Psoas muscle (tissue), 7 donors: ENCODE measurements at regions not wholly inside any gene's neighbourhood (a gene's known extent, or its start where the extent isn't known, plus 50 kb on each side); places are given as distances from the start of the nearest gene placed in this dataset.

Experiments used
- ATAC-seq, 4 donors: fragments of 200-7000 bp; cut with Tn5 transposase; one replicate each; pipeline ENCODE4 v1.9.1; 2020; ENCODE audit warnings: moderate library complexity in 3 of 4, mild to moderate bottlenecking in 2 of 4
- DNase-seq, 2 donors: peaks; one replicate each; pipeline ENCODE4 v3.0.0-alpha.2; 2020
- H3K27ac ChIP-seq: fragments of 200-600 bp; one replicate; pipeline ENCODE4 v1.8.0; 2022
- H3K27me3 ChIP-seq, 3 donors: fragments of 200-600 bp in 1 of 3; one replicate each; pipeline versions ENCODE4 v1.6.1 to v1.8.0; 2013 to 2022; ENCODE audit warnings: low read length in 2 of 3, mild to moderate bottlenecking in 2 of 3, moderate library complexity in 1 of 3; ENCODE audit not compliant: insufficient read depth in 3 of 3
- H3K36me3 ChIP-seq, 2 donors: fragments of 200-600 bp in 1 of 2; one replicate each; pipeline versions ENCODE4 v1.6.1 to v1.8.0; 2013 to 2022; ENCODE audit warnings: low read depth in 1 of 2, mild to moderate bottlenecking in 1 of 2, moderate library complexity in 1 of 2; ENCODE audit not compliant: insufficient read depth in 1 of 2
- H3K4me1 ChIP-seq: fragments of 200-600 bp; one replicate; pipeline ENCODE4 v1.8.0; 2022
- H3K4me3 ChIP-seq: fragments of 200-600 bp; one replicate; pipeline ENCODE4 v1.8.0; 2022; ENCODE audit warnings: mild to moderate bottlenecking
- H3K9me3 ChIP-seq: fragments of 200-600 bp; one replicate; pipeline ENCODE4 v1.8.0; 2022
- CTCF ChIP-seq: fragments of 200-600 bp; IDR thresholded peaks from one replicate; pipeline ENCODE4 v1.8.0; 2022; ENCODE audit warnings: antibody characterized with exemption
- WGBS, 3 donors: extraction: QIAGEN DNeasy Blood & Tissue Kit; methylation state at CpG; one replicate each; pipeline versions ENCODE4 v1.1.6 to v1.1.7; 2013; 5-methylcytosine and 5-hydroxymethylcytosine counted together
- intact Hi-C, 2 donors: fragments of 100-400 bp; cut with DNase I; formaldehyde crosslinking; loops; one replicate each; pipeline versions ENCODE4 v1.11.0 to v1.14.2; 2022
- donor health status: healthy with polysubstance abuse.
- donor health status: DM: no; HTN: no; CAD: no; lungs with moderate emphysema.
- donor health status: Bipolar disorder and iron deficiency.
- donor health status: healthy.
- donor health status: DM: yes; HTN: yes; CAD: no.
- donor health status: DM: no; HTN: no; CAD: no.
- donor health status: DM: yes; HTN: yes; CAD: no.

GRCh38 chr2:212854771-212855170 is 296.6 kb downstream of the IKZF2 start:
- no peaks in the 10 kb centered on the region for H3K9me3 ChIP-seq
- 58 to 65% (median 63%) methylated on average over 4 of the region's 4 CpGs for WGBS, 3 donors
- DNase-seq (no peak), ATAC-seq (no peak)
- H3K27ac ChIP-seq, result no peak overlapping the region
- H3K4me3 ChIP-seq, result no peak overlapping the region
- no peak for TF ChIP-seq CTCF
- no peaks in the 10 kb centered on the region for H3K27me3 ChIP-seq
- intact Hi-C loops, result loop anchor here in 1 of 2 donors (5.0 kb wide), 1 partner anchor 698 kb away; no protein-coding TSS in a partner anchor
- no peaks in the 10 kb centered on the region for H3K4me1 ChIP-seq
- no peaks in the 10 kb centered on the region for H3K36me3 ChIP-seq

GRCh38 chr2:212854116-212854515 is 297.3 kb downstream of the IKZF2 start:
- TF ChIP-seq CTCF, result no peak
- no peak overlapping the region for H3K4me3 ChIP-seq
- ATAC-seq, result no peak
- no peaks in the 10 kb centered on the region for H3K9me3 ChIP-seq
- H3K4me1 ChIP-seq, result no peaks in the 10 kb centered on the region
- H3K27me3 ChIP-seq, result no peaks in the 10 kb centered on the region
- intact Hi-C loops, result loop anchor here in 1 of 2 donors (5.0 kb wide), 1 partner anchor 698 kb away; no protein-coding TSS in a partner anchor
- DNase-seq, result no peak
- no peak overlapping the region for H3K27ac ChIP-seq
- H3K36me3 ChIP-seq, result no peaks in the 10 kb centered on the region

- TF ChIP-seq CTCF, result no peak
- no peaks in the 10 kb centered on the region for H3K27me3 ChIP-seq
- no peaks in the 10 kb centered on the region for H3K4me1 ChIP-seq
- ATAC-seq, result no peak
- no peak overlapping the region for H3K4me3 ChIP-seq
- no peak for DNase-seq
- WGBS, 3 donors, result 68 to 73% (median 71%) methylated on average over 4 of the region's 4 CpGs
- no peak overlapping the region for H3K27ac ChIP-seq
- intact Hi-C loops, result loop anchor here in 1 of 2 donors (10.0 kb wide), 1 partner anchor 49 kb away; no protein-coding TSS in a partner anchor
- no peaks in the 10 kb centered on the region for H3K36me3 ChIP-seq
- no peaks in the 10 kb centered on the region for H3K9me3 ChIP-seq
These were observed 305.5 kb downstream of the IKZF2 start for GRCh38 chr2:212845941-212846340.

GRCh38 chr2:212843409-212844199 is 305.0 kb upstream of the ERBB4 start:
- Histone ChIP-seq H3K36me3 (no peaks in the 10 kb centered on the region), H3K27ac (no peak overlapping the region), H3K9me3 (no peaks in the 10 kb centered on the region), H3K27me3 (no peaks in the 10 kb centered on the region), H3K4me3 (no peak overlapping the region), H3K4me1 (no peaks in the 10 kb centered on the region)
- ATAC-seq (no peak), DNase-seq (no peak)
- 47 to 53% (median 51%) methylated on average over 3 of the region's 3 CpGs for WGBS, 3 donors
- intact Hi-C loops, result loop anchor here in 1 of 2 donors (10.0 kb wide), 1 partner anchor 51 kb away; no protein-coding TSS in a partner anchor
- TF ChIP-seq CTCF, result no peak
